Amniotic stem cell (primary cell): ENCODE measurements at regions not wholly inside any gene's neighbourhood (a gene's known extent, or its start where the extent isn't known, plus 50 kb on each side); places are given as distances from the start of the nearest gene placed in this dataset.

Experiments
- DNase-seq: peaks from one replicate; lab custom pipeline; 2025; lab: John Stamatoyannopoulos, UW

- no peak for DNase-seq
Observed at GRCh38 chr21:14722841-14723483, 176.8 kb upstream of the SAMSN1 start.

DNA sequence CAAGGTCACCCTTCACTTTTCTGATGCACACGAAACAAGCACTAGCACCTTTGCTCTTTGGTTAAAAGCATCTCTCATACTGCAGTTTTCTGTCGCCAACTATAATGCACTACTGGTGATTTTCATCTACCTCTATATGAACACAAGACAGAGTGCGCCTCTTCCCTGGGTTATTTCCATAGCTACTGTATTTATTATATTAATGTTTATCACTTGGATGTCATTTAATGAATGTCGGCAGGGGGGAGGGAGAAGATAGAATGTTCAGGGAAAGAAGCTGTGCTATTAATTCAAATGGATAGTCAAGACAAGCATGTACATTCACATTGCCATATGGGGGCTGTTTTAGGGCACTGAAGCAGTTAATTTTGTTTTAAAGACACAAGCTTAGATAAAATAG lies 174.1 kb upstream of the SAMSN1 start:
- no peak for DNase-seq

DNA sequence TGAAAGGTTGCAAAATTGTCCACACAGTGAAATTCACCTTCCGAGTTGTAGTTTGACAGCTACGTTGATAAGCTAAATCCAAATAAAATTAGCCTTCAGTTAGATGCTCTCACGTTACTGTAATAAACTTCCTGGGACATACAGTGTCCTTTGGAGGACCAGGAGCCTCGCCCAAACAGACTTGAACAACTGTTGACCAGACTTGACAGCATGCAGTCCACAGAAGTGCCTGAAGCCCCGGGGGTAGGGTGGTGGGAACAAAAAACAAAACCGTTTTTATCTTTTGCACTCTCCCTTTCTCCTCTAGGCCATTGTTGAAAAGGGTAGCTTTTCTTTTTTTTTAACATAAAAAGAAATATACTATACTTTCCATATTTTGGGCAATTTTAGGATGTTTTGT lies 172.8 kb upstream of the SAMSN1 start:
- no peak for DNase-seq

DNA sequence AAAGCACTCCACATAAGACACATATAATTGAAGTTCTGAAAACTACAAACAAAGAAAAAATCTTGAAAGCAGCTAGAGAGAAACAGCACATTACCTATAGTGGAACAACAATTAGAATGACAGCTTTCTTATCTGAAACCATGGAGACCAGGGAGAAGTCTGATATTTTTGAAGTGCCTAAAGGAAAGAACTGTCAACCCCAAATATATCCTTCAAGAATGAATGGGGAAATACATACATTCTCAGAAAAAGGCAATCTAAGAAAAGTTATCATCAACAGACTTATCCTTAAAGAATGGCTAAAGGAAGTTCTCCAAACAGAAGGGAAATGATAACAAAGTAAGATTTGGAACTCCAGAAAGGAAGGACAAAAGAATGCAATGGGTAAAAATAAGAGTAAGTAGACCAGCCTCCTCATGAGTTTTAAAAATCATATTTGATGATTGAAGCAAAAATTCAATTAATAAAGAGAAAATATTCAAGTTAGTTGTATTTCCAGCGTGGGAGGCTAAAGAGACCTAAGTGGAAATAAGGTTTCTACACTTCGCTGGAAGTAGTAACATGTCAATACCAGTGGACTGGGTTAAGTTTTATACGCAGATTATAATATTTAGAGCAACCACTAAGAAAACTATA lies 170.8 kb upstream of the SAMSN1 start:
- no peak for DNase-seq

DNA sequence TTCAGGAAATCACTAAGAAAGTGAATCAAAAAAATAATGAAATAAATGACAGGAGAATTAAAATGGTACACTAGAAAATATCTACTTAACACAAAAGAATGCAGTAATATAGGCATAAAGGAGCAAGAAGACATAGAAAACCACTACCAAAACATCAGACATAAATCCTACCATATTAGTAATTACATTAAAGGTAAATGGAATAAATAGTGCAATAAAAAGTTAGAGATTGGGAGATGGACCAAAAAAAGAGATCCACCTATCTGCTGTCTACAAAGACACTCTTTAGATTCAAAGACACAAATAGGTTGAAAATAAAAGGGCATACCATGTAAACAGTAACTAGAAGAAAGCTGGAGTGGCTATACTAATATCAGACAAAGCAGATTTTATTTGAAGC lies 167.0 kb upstream of the SAMSN1 start:
- DNase-seq = no peak

DNA sequence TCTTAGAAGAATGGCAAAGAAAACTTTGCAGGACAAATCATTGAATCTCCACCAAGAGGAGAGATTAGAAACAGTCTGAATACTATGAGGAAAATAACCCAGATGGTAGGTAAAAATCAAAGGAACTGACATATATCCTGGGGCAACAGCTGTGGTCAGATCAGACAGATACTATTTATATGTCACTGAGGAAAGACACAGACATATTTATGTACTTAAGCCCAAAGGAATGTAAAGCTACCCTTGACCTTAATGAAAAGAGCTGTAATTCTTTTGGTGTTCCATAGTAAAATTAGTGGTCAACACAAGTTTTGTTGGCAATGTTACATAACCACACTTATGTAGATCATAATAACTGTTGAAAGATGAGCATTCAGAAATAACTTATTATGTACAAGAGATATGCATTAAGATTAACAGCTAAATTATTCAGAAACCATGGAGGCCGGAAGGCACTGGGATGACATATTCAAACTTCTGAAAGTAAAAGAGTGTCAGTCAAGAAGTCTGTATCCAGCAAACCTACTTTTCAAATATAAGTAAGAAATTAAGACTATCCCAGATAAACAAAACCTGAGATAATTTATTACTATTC lies 166.1 kb upstream of the SAMSN1 start:
- DNase-seq = no peak

- DNase-seq = no peak
Observed at GRCh38 chr21:14711287-14711686, 165.2 kb upstream of the SAMSN1 start.

DNA sequence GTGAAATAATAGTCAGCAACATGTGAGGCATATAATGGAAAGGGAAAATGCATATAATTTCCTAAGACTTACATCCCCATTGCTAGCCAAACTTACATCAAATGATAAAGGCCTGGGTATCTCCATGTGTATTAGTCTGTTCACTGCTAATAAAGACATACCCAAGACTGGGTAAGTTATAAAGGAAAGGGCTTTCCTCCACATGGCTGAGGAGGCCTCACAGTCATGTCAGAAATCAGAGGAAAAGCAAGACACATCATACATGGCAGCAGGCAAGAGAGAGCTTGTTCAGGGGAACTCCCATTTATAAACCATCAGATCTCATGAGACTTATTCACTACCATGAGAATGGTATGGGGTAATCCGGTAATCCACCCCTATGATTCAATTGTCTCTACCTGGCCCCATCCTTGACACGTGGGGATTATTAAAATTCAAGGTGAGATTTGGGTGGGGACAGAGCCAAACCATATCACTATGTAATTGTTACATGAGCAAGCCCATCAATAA lies 161.5 kb upstream of the SAMSN1 start:
- no peak for DNase-seq

DNA sequence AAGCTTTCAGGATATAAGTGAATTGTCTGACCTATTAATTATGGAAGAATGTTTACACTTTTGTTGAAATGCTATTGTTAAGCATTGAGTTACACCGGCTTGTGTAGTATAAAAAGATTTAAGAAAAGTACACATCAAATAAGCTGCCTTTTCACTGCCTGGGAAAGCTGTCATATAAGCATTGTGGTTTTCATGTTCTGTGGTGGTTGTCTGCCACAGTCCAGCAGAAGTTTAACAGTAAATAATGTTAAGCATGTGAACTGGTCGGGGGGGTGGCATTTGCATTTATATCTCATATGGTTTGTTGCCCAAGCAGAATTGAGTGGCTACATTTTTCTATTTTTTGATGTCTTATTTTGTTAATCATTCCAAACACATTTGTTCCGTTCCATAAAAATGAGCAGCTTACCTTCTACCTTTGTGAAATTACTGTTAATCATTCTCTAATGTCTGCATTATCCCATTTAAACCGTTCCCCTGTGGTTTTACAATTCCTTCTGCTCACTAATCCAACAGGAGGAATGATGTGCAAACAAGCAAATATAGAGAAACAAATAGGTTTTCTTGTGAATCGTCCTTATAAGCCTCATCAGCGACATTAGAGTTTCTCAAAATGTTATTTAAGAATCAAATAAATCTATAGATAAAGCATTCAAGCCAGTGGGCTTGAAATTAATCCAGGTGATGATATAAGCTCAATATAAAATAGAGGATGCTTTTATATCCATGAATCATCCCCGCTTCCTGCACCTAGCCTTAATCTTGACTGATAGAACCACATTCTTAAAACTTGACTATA lies 160.8 kb upstream of the SAMSN1 start:
- DNase-seq = no peak

GRCh38 chr21:14699433-14700407 lies 153.6 kb upstream of the SAMSN1 start:
- DNase-seq = no peak

DNA sequence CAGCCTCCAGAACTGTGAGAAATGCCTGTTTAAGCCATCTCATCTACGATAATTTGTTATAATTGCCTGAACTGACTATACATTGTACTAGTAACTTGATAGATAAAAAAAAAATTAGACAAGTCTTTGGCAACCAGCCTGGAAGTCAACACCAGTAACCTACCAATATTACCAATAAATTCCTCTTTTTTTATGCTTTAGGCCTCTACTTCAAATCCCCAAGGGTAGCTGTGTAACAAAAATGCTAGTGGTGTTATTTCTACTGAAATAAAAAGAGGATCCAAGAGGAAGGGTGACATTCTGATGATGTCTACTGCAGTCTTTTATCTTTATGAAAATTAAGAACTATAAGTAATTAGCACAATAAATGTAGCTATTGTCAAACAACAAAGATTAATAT lies 151.7 kb upstream of the SAMSN1 start:
- no peak for DNase-seq

GRCh38 chr21:14694817-14695216 lies 148.7 kb upstream of the SAMSN1 start:
- DNase-seq = no peak

GRCh38 chr21:14693997-14694396 lies 147.9 kb upstream of the SAMSN1 start:
- no peak for DNase-seq

GRCh38 chr21:14691914-14692313 lies 145.8 kb upstream of the SAMSN1 start:
- DNase-seq = no peak

DNA sequence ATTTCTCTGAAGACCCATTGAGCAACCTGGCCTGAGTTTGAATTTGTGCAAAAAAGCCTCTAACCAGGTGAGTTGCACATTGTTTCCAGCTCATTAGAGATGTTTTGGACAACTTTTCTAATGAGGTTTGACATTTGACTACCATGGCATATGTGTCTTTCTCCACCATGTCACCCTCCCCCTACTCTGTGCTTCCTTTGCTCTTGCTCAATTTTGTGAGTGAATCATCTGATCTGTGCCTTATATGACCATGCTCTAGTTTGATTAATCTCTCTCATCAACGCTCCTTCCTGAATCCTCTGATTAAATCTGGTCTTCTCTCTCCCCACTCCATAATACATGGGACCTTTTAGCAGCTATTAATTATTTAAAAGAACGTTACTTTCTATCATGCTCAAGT lies 144.8 kb upstream of the SAMSN1 start:
- no peak for DNase-seq

GRCh38 chr21:14688936-14689335 lies 142.8 kb upstream of the SAMSN1 start:
- DNase-seq = no peak

- DNase-seq = no peak
Observed at GRCh38 chr21:14688412-14688811, 142.3 kb upstream of the SAMSN1 start.

GRCh38 chr21:14687268-14687625 lies 141.1 kb upstream of the SAMSN1 start:
- DNase-seq = no peak

GRCh38 chr21:14686466-14687267 lies 140.6 kb upstream of the SAMSN1 start:
- no peak for DNase-seq

DNA sequence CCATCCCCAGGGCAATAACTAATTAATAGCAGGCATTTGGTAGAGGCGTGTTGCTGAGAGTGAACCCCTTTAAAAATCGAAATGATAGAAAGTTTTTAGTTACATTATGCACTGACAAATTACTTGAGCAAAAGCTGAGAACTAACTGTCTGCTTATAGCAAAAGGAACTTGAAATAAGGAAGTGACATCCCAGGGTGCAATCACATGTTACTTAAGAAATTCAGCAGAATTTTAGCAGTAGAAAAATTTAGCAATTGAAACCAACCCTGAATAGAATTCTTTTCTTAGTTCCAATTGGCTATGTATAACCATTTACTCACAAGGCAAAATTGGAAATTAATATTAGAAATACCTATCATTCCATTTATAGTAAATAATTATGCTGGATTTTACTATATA lies 139.5 kb upstream of the SAMSN1 start:
- DNase-seq = no peak

- DNase-seq = no peak
Observed at GRCh38 chr21:14684071-14684470, 138.0 kb upstream of the SAMSN1 start.
